Right renal cortex interstitium (tissue), 3 donors: ENCODE measurements at regions not wholly inside any gene's neighbourhood (a gene's known extent, or its start where the extent isn't known, plus 50 kb on each side); places are given as distances from the start of the nearest gene placed in this dataset.
"Not testable (repeated sequence)": the region's sequence is repeated elsewhere in the genome, so short reads cannot be mapped to it uniquely, and the experiment has no call there.

Source experiments
- DNase-seq, 3 donors: peaks; one replicate each; pipeline ENCODE4 v3.0.0-alpha.2; 2013; ENCODE audit warnings: low read depth in 3 of 3, low spot score in 2 of 3

DNA sequence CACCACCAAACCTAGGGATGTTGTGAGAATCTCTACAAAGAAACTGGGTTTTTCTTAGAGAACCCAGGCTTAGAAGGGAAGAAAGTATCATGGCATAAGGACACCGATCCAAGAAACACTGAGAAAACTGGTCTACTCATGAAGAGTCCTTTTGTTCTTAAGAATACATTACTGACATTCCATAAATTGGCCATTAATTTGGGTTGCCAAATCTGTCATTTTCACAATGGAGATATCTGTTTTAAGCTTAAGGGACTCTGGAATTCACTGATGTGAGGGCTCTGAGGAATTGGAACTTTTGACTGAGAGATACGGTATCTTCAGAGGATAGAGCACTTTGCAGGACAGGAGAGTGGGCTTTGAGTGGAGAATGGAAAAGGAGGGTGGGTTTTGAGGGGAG is 315.3 kb upstream of the ZNF608 start:
- DNase-seq, result no peak

DNA sequence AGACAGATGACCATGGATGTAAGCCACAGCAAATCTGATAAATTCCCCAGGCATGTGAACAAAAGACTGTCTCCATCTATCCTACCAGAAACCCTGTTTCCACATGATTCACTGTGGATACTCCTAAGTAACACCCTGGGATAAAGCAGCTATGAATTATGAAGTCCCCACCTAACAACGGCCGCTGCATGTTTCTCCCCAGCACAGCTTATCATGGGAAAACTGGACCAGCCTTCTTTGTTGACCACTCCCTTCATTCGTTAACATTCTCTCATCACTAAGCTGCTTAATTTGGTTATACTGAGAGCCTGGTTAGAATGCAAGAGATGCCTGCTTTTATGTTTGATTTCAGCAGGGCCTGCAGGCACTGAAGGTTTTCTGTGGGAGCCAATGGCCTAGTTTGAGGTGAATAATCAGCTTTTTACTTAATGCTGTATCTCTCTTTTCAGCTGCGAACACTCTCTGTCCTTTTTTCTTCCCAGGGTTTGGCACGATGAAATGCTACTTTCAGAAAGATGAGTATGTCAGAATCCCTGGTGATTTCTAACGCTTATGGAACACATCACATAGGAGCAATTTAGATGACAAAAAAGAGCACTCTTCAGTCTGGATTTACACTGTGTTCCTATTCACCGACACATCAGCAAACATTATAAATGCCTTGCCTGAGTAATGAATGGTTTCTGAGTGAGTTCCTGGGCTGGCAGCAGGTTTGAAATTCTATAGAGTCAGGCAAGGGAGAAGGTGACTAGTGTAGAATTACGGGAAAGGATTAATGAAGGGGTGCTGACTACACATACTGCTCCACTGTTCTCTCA is 318.4 kb upstream of the ZNF608 start:
- DNase-seq, result no peak

DNA sequence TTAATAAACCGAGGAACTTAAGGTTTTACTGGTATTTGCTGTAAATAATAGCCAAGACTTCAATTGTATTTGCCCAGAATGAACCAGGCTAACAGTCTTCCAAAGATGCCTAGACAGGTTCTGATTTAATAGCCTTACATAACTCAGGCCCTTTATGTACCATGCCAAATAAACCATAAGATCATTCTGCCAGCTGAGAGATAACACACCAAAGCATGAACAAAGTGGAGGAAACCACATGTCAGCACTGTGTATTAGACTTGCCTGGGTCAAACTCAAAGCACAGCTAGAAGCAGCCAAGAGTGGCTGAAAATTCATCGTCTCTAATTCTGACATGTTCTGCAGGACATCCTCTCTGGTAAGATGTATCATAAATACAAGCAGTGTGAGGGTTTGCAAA is 319.3 kb upstream of the ZNF608 start:
- no peak for DNase-seq

DNA sequence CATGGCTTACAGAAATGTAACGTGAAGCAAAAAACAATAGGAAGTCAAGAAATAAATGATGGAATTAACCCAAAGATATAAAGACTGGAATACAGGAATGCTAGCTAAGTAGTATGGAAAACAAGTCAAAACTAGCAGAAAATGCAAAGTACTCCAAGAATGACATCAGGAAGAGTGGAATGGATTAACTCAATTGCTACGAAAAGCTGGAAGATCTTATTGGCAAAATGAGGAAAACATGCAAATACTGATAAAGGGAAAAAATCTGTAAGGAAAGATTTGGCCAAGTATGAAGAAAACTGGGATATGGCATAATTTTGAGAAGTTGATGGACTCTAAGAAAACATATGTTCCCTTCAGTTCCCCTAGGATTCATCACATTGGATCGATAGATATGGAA is 324.5 kb upstream of the ZNF608 start:
- no peak for DNase-seq

DNA sequence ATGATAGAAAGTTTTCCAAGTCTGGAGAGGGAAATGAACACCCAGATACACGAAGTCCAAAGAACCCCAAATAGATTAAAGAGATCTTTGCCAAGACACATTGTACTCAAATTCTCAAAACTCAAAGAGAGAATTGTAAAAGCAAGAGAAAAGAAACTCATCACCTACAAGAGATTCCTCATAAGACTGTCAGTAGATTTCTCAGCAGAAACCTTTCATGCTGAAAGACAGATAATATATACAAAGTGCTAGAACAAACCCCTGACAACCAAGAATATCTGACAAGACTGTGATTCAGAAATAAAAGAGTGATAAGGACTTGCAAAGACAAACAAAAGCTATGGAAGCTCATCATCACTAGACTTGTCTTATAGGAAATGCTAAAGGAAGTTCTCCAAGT is 326.7 kb upstream of the ZNF608 start:
- no peak for DNase-seq

DNA sequence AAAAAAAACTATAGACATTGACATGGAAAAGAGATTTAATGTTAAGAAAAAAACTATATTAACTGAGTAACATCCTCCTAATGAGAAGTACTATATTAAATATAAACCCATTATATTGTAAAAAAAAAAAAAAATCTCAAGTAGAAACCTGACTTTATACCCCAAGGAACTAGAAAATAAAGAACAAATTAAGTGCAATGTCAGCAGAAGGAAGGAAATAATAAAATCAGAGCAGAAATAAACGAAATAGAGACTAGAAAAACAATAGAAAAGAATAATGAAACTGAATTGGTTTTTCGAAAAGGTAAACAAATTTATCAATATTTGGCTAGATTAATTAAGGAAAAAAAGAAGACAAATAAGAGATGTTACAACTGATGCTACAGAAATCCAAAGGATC is 329.1 kb upstream of the ZNF608 start:
- DNase-seq, result no peak

DNA sequence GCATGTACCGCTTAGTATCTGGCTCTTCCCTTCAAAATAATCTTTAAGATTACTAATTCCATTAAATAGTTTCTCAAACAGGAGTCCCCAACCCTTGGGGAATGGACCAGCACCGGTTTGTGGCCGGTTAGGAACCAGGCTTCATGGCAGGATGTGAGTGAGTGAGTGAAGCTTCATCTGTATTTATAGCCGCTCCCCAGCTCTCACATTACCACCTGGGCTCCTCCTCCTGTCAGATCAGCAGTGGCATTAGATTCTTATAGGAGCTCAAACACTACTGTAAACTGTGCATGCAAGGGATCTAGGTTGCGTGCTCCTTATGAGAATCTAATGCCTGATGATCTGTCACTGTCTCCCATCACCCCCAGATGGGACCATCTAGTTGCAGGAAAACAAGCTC is 332.6 kb upstream of the ZNF608 start:
- not testable (repeated sequence) for DNase-seq

DNA sequence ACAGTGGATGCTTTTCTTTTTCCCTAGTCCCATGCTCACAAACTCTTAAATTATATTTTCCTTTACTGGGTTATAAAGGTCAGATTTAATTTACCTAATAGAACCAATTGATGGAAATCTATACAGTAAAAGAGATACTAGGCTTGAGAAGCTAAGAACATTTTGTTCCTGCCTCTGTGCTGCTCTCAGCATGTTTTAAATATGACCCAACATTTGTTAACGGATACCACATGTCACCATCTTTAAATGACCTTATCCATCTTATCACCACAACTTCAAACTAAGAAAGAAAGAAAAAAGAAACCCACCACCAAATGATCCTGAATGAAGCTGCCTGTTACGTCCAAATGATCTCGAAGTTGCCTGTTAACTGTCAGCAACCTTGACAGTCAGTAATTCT is 334.7 kb upstream of the ZNF608 start:
- no peak for DNase-seq

DNA sequence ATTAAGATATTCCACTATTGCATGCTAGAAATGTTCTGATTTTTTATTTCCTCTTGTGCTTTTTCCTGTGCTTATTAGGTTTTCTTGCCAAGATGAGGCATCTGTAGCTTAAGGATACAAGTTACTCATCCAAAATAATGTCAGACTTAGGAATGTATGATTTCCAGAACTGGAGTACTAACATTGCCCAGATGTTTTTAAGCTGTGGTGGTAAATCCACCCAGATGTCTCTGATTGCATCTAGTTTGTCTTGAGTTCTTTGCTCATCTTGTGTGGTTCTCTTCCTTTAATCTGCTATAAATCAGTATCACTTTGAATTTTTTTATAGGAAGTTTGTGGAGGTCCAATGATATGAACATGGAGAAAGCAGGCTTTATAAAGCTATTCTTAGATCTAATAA is 337.5 kb upstream of the ZNF608 start:
- no peak for DNase-seq

DNA sequence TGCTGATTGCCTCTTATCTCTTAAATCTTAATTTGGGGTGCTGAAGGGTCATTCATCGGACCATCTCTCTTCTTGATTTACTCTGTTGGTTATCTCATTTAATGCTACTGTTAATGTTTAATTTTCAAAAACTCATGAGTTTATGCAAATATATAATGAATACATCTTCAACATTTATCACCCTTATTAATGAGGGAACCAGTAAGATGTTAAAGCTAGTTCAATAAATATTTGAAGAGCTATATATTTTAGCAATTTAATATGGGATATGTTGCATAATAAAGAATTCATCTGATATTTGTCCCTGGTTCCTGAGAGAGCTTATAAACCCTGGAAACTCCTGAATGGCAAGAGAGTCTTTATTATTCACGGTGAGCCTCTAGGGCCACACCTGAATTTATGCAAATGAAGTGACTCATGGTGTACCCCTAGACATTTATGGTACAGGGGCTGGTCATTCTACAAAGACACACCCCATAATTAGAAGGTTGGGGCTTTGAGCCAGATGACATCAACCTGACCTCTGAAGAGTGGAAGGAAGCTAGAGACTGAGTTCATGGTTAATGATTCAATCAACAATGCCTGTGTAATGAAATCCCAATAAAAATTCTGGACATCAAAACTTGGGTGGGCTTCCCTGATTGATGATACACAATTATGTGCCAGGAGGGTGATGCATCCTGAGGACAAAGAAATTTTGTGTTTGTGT is 339.5 kb upstream of the ZNF608 start:
- no peak for DNase-seq

DNA sequence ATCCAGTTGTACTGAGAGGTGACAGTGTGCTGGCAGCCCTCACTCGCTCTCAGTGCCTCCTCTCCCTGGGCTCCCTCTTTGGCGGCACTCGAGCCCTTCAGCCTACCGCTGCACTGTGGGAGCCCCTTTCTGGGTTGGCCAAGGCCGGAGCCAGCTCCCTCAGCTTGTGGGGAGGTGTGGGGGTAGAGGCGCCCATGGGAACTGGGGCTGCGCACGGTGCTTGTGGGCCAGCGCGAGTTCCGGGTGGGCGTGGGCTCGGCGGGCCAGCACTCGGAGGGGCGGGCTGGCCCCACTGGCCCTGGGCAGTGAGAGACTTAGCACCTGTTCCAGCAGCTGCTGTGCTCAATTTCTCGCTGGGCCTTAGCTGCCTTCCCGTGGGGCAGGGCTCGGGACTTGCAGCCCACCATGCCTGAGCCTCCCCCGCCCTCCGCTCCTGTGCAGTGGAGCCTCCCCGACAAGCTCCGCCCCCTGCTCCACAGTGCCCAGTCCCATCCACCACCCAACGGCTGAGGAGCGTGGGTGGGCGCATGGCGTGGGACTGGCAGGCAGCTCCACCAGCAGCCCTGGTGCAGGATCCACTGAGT is 342.2 kb upstream of the ZNF608 start:
- DNase-seq, result no peak

DNA sequence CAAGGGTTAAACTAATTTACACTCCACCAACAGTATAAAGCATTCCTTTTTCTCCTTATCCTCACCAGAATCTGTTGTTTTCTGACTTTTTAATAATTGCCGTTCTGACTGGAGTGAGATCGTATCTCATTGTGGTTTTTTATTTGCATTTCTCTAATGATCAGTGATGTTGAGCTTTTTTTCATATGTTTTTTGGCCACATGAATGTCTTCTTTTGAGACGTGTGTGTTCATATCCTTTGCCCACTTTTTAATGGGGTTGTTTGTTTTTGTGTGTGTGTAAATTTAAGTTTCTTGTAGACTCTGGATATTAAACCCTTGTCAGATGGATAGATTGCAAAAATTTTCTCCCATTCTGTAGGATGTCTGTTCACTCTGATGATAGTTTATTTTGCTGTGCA is 345.7 kb upstream of the ZNF608 start:
- not testable (repeated sequence) for DNase-seq

DNA sequence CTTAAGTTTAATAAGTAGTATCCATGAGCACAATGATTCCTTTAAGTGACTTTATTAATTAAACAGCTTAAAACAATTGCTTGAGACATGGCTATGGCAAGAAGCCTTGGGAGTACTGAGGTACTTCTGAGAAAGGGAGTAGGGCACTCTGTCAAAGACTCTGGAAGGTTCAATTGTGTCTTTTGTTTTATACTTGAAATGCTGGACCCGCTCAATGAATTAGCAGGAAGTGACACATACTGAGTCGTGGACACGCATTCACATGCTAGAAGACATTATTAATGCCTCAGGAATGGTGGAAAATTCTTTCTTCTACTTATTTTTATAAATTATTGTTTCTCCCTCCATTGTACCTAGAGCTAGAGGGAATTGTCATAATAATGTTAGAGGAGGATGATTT is 347.3 kb upstream of the ZNF608 start:
- DNase-seq, result no peak

DNA sequence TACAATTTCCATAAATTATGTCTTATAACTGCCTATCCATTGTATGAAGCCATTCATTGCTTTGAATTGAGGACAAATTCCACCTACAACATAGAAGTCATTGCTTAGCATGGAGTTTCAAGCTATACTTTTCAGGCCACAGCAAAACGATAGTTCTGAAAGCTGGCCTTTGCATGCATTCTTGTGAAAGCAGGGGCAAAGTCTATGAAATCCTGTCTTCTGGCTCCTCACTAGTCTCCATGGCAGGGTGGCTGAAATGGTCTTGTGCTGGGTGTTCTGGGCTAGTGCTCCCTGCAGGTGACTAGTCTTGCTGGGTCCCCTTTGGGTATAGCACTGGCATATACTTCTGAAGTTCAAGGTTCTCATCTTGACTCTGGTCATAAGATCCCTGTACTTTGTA is 353.9 kb upstream of the ZNF608 start:
- DNase-seq, result no peak

DNA sequence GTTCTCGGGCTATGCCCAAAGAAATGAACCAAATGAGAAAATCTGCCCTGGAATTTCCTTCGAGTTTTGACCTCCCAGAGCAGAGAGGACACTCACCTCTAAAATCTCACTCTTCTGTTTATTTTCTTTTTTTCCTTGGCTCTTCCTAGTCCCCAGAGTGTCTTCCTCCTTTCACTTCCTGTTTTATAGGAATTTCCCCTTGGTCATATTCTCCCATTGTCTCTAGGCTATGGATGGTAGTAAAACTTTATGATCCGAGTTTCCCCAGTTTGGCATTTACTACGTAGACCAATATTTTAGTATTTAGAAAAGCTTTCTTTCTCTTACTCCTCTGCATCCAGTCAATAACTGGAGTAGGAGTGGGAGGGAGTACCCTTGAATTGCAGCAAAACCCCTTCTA is 354.5 kb upstream of the ZNF608 start:
- no peak for DNase-seq

DNA sequence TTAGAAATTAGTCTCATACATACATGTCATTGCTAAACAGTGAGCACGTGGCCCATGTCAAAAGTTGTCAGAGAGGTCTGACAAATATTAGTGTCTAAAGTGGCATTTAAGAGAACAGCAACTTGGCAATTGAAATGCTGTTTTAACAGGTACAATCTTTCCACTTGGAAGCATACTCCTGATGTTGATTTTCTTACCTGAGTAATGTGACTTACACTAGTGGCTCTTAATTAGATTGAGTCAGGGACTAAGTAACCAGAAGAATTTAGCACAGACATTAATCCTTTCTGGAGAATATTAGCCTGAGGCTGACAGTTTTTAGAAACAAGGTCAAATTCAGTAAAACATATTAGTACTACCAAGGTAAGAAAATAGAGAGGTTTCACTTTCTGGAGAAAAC is 357.0 kb upstream of the ZNF608 start:
- no peak for DNase-seq

DNA sequence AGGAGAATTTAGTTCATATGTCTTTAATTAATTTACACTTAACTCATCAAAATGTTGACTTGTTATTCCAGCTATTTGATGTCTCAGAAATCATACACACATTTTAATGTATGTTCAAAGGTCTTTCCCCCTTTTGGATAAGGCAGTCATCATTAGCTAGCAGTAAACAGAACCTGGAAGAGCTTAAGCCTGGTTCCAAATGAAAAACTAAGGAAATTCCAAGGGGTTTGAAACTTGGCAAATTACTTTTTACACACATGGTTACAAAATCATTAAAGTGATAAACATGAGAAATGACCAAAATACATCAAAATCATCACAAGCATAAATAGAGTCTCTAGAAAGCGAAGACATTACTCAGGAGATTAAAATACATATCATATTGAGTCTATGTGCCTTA is 359.8 kb upstream of the ZNF608 start:
- no peak for DNase-seq

DNA sequence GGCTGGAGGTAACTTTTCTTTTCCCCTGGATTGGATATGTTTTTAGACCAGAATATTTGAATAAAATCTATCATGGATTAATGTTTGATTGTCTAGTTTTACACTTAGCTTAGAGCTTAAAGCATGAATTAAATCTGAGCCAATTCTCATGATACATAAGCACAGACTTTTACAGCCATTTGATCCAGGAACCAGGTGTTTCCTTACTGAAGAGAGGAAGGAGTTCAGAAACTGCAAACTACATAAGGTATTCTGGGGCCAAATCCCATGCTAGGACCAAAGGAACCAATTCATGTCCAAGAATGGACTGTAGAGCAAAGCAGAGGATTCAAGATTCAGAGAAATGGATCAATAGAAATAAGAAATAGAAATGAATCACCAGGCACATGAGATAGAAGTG is 360.4 kb upstream of the ZNF608 start:
- no peak for DNase-seq

DNA sequence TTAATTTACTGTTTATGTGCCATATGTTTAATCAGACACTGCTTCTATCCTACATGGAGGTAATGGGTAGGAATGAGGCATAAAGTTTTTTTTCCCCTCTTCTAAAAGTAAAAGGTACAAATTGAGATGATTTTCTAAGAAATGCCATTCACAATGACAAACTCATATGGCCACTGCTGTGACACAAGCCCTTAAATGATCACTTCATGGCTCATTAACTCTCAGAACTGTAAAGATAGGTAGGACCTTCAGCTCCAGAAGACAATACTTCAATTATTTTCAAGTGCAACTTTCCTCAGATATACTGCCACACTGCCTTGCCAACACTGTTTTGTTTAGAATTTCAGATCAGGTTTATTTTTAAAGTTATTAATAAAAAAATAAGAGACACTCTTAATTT is 362.9 kb upstream of the ZNF608 start:
- no peak for DNase-seq

DNA sequence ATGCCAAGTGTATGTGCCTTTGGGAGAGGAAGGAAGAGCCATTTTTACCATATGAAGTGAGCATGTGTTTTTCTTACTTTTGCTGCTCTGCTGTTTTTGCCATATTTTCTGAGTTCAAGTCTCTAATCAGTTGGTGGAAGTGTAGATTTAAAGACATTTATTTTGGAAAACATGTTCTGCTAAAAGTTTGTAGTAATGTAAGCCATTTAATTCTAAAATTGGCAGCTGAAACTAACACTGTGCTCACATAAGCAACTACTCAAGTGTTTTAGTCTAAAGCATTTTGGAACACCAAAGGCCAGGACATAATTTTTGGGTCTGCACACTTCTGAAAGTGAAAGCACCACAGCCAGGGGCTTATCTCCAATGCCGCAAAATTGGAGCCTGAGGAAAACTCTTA is 363.4 kb upstream of the ZNF608 start:
- DNase-seq, result no peak

DNA sequence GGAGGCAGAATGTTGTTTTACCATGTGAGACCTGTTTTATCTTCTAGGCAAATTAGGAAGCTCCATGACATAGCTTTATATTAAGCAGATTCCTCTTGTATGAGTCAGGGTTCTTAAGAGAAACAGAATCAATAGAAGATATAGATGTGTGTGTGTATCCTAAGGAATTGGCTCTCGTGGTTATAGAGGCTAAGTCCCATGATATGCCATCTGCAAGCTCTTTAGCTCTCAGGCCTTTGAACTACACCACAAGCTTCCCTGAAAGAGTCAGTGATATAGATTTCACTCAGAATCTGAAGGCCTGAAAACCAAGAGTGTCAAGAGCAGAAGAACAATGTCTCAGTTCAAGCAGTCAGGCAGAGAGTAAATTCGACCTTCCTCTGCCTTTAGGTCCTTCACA is 365.8 kb upstream of the ZNF608 start:
- DNase-seq, result no peak

DNA sequence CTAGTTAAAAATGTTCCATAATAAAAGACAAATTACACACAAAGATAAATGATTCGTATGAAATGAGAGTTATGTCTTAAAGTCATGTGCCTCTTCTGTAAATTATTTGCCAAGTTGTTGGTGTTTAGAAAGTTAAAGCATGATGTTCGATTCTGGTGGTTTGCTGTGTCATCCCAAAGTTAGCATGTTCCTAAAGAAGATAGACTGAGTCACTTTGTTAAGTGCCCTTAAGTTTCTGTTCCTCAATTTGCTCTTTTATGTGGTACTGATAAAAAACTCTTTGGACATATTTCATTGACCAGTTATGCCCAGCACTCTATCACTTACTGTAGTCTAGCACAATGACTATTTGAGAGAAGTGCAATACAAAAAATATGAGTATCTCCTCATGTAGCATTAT is 366.9 kb upstream of the ZNF608 start:
- no peak for DNase-seq
